ENCODE measurements at regions not wholly inside any gene's neighbourhood (a gene's known extent, or its start where the extent isn't known, plus 50 kb on each side); places are given as distances from the start of the nearest gene placed in this dataset.

DNA sequence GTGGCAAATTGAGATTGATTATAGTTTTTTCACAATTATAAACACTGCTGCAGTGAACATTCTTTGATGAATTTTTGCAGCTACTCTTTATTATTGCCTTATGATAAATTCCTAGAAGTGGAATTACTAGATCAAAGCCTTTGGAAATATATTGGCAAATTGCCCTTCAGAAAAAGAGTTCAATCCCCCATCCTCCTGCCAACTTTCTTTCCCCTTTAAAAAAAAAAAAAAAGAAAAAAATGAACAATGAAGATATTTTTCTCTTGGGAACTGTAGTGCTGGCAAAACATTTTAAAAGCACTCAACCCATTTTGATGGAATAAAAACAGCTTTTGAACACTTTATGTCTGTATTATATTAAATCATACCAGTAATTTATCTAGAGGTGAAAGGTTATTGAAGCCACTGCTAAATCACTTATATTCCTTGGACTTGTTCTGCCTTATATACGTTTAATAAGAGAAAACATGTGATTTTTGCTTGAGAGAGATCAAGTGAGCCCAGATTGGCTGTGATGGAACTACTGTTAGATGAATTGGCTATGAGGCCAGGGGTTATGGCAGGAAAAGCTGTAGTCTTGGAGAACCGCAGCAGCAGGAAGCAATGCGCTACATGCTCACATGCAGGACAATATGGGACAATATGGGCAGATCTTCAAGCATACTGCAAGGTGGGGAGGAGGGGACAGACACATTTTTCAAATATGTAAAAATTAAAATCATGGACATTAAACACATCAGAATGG, 212.8 kb upstream of the C2CD4B start:
- H3K27me3 ChIP-seq (ENCODE audit: control insufficient read depth, insufficient read depth, low read length): no peaks in the 10 kb centered on the region
- TF ChIP-seq EZH2 (IDR thresholded peaks at IDR 0.05; ENCODE audit: low read length, missing control alignments) (no peak), CTCF (conservative IDR thresholded peaks at IDR 0.05 in 1 of 2, IDR thresholded peaks at IDR 0.05 in 1 of 2; ENCODE audit: low read depth in 1 of 2, low read length in 2 of 2) (no peak)
- H3K9me3 ChIP-seq (ENCODE audit: control insufficient read depth, insufficient read depth, low read depth, low read length): no peaks in the 10 kb centered on the region
- H2AFZ ChIP-seq (ENCODE audit: low read length): no peak overlapping the region
- H3K79me2 ChIP-seq (ENCODE audit: control insufficient read depth, insufficient read depth, low read length): no peaks in the 10 kb centered on the region
- no peaks in the 10 kb centered on the region for H4K20me1 ChIP-seq (ENCODE audit: control insufficient read depth, extremely low read depth, insufficient read depth, low read length)
- no peaks in the 10 kb centered on the region for H3K36me3 ChIP-seq (ENCODE audit: control insufficient read depth, insufficient read depth, low read length)
- H3K27ac ChIP-seq (ENCODE audit: insufficient read depth, low read length): no peak overlapping the region
- H3K4me3 ChIP-seq (replicated peaks in 1 of 4; ENCODE audit: control extremely low read depth in 1 of 4, insufficient read depth in 1 of 4, low read depth in 3 of 4, low read length in 4 of 4): no peak overlapping the region
- H3K4me2 ChIP-seq (ENCODE audit: extremely low read depth, insufficient read depth, low read length): no peak overlapping the region
- H3K4me1 ChIP-seq (ENCODE audit: control insufficient read depth, extremely low read depth, insufficient read depth, low read length): no peaks in the 10 kb centered on the region
- DNase-seq (ENCODE audit: low read depth in 2 of 2): no peak
- no peak overlapping the region for H3K9ac ChIP-seq (ENCODE audit: insufficient read depth, low read length)

DNA sequence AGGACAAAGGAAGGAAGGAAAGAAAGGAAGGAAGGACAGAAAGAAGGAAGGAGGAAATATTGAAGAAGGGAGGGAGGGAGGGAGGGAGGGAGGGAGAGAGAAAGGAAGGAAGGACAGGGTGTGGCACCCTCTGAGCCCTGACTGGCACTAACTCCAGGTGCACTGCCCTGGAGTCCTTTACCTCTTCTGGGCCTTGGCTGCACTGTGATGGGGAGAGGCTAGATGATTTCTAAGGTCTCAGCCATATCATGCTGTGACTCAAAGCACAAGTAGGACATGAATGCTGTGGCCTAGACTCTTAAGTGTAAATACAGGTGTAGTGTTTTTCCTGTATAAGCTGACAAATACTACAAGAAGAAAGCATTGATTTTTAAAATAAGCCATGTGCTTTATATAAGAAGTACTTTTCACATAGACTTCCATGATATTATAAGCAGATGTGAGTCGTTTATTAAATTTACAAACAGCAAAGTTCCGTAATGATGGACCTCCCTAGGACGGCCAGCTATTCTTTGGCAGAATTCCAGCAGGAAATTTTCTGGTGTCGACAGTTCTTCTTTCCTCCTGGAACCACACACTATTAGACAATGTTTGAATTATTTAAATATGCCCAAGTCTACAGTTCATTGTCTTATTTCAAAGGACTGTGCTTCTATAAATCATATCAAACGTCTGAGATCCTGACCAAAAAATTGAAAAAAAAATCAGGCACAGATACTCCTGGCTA, 213.8 kb upstream of the C2CD4B start:
- Histone ChIP-seq H3K36me3 (ENCODE audit: control insufficient read depth, insufficient read depth, low read length) (no peaks in the 10 kb centered on the region), H3K27me3 (ENCODE audit: control insufficient read depth, insufficient read depth, low read length) (no peaks in the 10 kb centered on the region), H3K9ac (ENCODE audit: insufficient read depth, low read length) (no peak overlapping the region), H3K79me2 (ENCODE audit: control insufficient read depth, insufficient read depth, low read length) (no peaks in the 10 kb centered on the region), H2AFZ (ENCODE audit: low read length) (no peak overlapping the region), H4K20me1 (ENCODE audit: control insufficient read depth, extremely low read depth, insufficient read depth, low read length) (no peaks in the 10 kb centered on the region), H3K4me3 (replicated peaks in 1 of 4; ENCODE audit: control extremely low read depth in 1 of 4, insufficient read depth in 1 of 4, low read depth in 3 of 4, low read length in 4 of 4) (no peak overlapping the region), H3K4me2 (ENCODE audit: extremely low read depth, insufficient read depth, low read length) (no peak overlapping the region), H3K27ac (ENCODE audit: insufficient read depth, low read length) (no peak overlapping the region), H3K4me1 (ENCODE audit: control insufficient read depth, extremely low read depth, insufficient read depth, low read length) (no peaks in the 10 kb centered on the region), H3K9me3 (ENCODE audit: control insufficient read depth, insufficient read depth, low read depth, low read length) (no peaks in the 10 kb centered on the region)
- TF ChIP-seq EZH2 (IDR thresholded peaks at IDR 0.05; ENCODE audit: low read length, missing control alignments): no peak
- TF ChIP-seq CTCF (conservative IDR thresholded peaks at IDR 0.05 in 1 of 2, IDR thresholded peaks at IDR 0.05 in 1 of 2; ENCODE audit: low read depth in 1 of 2, low read length in 2 of 2): no peak
- DNase-seq (ENCODE audit: low read depth in 2 of 2): no peak

DNA sequence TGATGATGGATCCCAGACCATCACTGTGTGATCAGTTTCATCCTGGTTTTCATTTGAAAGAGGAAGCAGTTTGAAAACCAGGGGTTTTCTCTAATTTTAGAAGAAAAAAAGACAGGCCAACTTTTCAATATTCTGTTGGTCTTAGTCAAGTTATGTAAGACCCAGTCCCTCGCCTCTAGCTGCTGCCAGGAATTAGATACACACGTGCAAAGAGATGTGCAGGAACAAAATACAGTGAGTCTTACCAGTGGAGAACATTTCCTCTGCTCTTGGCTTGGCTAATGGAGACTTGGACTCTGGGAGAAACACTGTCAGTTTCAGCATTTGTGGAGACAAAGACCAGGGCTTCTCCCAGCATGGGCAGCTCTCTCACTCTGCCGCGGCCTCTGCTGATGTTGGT, 214.9 kb upstream of the C2CD4B start:
- H3K9ac ChIP-seq (ENCODE audit: insufficient read depth, low read length): no peak overlapping the region
- H3K4me1 ChIP-seq (ENCODE audit: control insufficient read depth, extremely low read depth, insufficient read depth, low read length): no peaks in the 10 kb centered on the region
- no peaks in the 10 kb centered on the region for H3K79me2 ChIP-seq (ENCODE audit: control insufficient read depth, insufficient read depth, low read length)
- H3K27me3 ChIP-seq (ENCODE audit: control insufficient read depth, insufficient read depth, low read length): no peaks in the 10 kb centered on the region
- no peaks in the 10 kb centered on the region for H3K36me3 ChIP-seq (ENCODE audit: control insufficient read depth, insufficient read depth, low read length)
- no peak for TF ChIP-seq EZH2 (IDR thresholded peaks at IDR 0.05; ENCODE audit: low read length, missing control alignments)
- no peak for TF ChIP-seq CTCF (conservative IDR thresholded peaks at IDR 0.05 in 1 of 2, IDR thresholded peaks at IDR 0.05 in 1 of 2; ENCODE audit: low read depth in 1 of 2, low read length in 2 of 2)
- H3K4me3 ChIP-seq (replicated peaks in 1 of 4; ENCODE audit: control extremely low read depth in 1 of 4, insufficient read depth in 1 of 4, low read depth in 3 of 4, low read length in 4 of 4): no peak overlapping the region
- H3K4me2 ChIP-seq (ENCODE audit: extremely low read depth, insufficient read depth, low read length): no peak overlapping the region
- H2AFZ ChIP-seq (ENCODE audit: low read length): no peak overlapping the region
- no peaks in the 10 kb centered on the region for H4K20me1 ChIP-seq (ENCODE audit: control insufficient read depth, extremely low read depth, insufficient read depth, low read length)
- no peaks in the 10 kb centered on the region for H3K9me3 ChIP-seq (ENCODE audit: control insufficient read depth, insufficient read depth, low read depth, low read length)
- no peak overlapping the region for H3K27ac ChIP-seq (ENCODE audit: insufficient read depth, low read length)
- no peak for DNase-seq (ENCODE audit: low read depth in 2 of 2)

Data from fibroblast of lung (primary cell).